ENCODE measurements at regions not wholly inside any gene's neighbourhood (a gene's known extent, or its start where the extent isn't known, plus 50 kb on each side); places are given as distances from the start of the nearest gene placed in this dataset.
A peak's percentile ranks its signal among the peaks of the same experiment; 100 is the strongest.

DNA sequence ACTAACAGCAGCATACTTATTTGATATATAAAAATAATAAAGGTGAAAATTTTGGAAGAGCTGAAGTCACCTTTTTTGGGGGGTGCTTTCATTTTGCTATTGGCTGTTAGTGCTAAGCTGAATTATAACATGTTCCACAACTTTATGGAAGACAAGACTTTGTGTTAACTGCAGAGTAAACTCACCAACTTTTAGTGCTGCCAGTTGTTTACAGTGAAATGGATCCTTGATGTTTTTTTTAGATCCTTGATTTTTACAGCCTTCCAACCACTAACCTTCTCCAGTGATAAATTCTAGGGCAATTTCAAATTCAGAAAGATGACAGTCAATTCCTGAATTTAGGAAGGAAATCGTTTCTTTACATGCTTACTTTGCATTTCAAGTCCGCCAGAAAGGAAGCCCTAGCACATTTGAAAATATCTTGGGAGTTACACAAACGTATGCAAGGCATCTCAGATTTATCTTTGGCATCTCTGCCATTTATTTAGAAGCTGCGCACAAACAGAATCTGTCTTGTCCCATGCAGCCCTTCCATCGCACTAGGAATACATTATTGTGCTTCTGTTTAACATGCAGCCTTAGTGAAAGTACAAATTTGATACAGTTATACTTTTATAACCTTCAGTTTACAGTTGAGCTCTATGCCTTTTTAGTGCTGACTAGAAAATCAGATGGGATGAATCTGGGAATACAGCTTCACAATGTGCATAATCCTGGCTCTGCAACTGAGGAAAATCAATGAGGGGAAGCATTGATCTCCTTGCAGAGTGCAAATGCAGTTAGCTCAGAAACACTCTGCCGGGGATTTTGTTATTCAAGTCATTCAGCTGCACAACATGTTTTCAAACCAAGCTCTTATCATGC, 142.4 kb upstream of the ZNF608 start:
- WGBS, result 48% methylated on average over 6 of the region's 6 CpGs
- no peaks in the 10 kb centered on the region for H3K27me3 ChIP-seq (ENCODE audit: control insufficient read depth in 4 of 4, insufficient read depth in 4 of 4, low read length in 3 of 4)
- no peak for TF ChIP-seq NR2F2 (IDR thresholded peaks at IDR 0.05)
- H3K9ac ChIP-seq (ENCODE audit: low read depth in 1 of 2, low read length in 2 of 2), result no peak overlapping the region
- no peak for DNase-seq (ENCODE audit: low spot score)
- H3K27ac ChIP-seq (ENCODE audit: low read depth in 1 of 2, low read length in 2 of 2), result peak overlapping the region; percentile 80 to 91
- peak overlapping the region in 1 of 3 donors; percentile 58 for H3K4me3 ChIP-seq (ENCODE audit: low read depth in 1 of 3, low read length in 3 of 3)
- no peaks in the 10 kb centered on the region for H3K36me3 ChIP-seq (ENCODE audit: control insufficient read depth in 4 of 4, insufficient read depth in 3 of 4, low read depth in 1 of 4, low read length in 3 of 4)
- H3K9me3 ChIP-seq (ENCODE audit: control insufficient read depth in 4 of 4, low read length in 3 of 4), result no peaks in the 10 kb centered on the region
- H3K4me1 ChIP-seq (ENCODE audit: control insufficient read depth in 4 of 4, insufficient read depth in 4 of 4, low read length in 3 of 4), result peaks cover 8 to 29% (median 9%) of the 10 kb centered on the region in 4 donors

- 82% methylated on average over 2 of the region's 2 CpGs for WGBS
- Histone ChIP-seq H3K9ac (ENCODE audit: low read depth in 1 of 2, low read length in 2 of 2) (no peak overlapping the region), H3K36me3 (ENCODE audit: control insufficient read depth in 4 of 4, insufficient read depth in 3 of 4, low read depth in 1 of 4, low read length in 3 of 4) (no peaks in the 10 kb centered on the region), H3K27me3 (ENCODE audit: control insufficient read depth in 4 of 4, insufficient read depth in 4 of 4, low read length in 3 of 4) (no peaks in the 10 kb centered on the region), H3K27ac (ENCODE audit: low read depth in 1 of 2, low read length in 2 of 2) (no peak overlapping the region), H3K9me3 (ENCODE audit: control insufficient read depth in 4 of 4, low read length in 3 of 4) (no peaks in the 10 kb centered on the region), H3K4me3 (ENCODE audit: low read depth in 1 of 3, low read length in 3 of 3) (no peak overlapping the region), H3K4me1 (ENCODE audit: control insufficient read depth in 4 of 4, insufficient read depth in 4 of 4, low read length in 3 of 4) (peaks cover 5 to 24% (median 7%) of the 10 kb centered on the region in 4 donors)
- TF ChIP-seq FOXA1 (IDR thresholded peaks at IDR 0.05), result no peak
- no peak for TF ChIP-seq HNF4A (conservative IDR thresholded peaks at IDR 0.05)
- no peak for TF ChIP-seq ATF3 (IDR thresholded peaks at IDR 0.05)
- TF ChIP-seq REST (IDR thresholded peaks at IDR 0.05), result no peak
- TF ChIP-seq EGR1 (IDR thresholded peaks at IDR 0.05; ENCODE audit: low read depth in 2 of 2), result no peak
- TF ChIP-seq NR2F2 (IDR thresholded peaks at IDR 0.05), result no peak
- no peak for TF ChIP-seq HNF4G (IDR thresholded peaks at IDR 0.05)
- no peak for TF ChIP-seq RXRA (IDR thresholded peaks at IDR 0.05)
- TF ChIP-seq, protein P1, sequence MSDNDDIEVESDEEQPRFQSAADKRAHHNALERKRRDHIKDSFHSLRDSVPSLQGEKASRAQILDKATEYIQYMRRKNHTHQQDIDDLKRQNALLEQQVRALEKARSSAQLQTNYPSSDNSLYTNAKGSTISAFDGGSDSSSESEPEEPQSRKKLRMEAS (IDR thresholded peaks at IDR 0.05), result no peak
- no peak for TF ChIP-seq ZBTB33 (IDR thresholded peaks at IDR 0.05)
- no peak for TF ChIP-seq RAD21 (IDR thresholded peaks at IDR 0.05)
- no peak for TF ChIP-seq JUND (IDR thresholded peaks at IDR 0.05)
- no peak for TF ChIP-seq TAF1 (conservative IDR thresholded peaks at IDR 0.05)
- TF ChIP-seq, protein P2, sequence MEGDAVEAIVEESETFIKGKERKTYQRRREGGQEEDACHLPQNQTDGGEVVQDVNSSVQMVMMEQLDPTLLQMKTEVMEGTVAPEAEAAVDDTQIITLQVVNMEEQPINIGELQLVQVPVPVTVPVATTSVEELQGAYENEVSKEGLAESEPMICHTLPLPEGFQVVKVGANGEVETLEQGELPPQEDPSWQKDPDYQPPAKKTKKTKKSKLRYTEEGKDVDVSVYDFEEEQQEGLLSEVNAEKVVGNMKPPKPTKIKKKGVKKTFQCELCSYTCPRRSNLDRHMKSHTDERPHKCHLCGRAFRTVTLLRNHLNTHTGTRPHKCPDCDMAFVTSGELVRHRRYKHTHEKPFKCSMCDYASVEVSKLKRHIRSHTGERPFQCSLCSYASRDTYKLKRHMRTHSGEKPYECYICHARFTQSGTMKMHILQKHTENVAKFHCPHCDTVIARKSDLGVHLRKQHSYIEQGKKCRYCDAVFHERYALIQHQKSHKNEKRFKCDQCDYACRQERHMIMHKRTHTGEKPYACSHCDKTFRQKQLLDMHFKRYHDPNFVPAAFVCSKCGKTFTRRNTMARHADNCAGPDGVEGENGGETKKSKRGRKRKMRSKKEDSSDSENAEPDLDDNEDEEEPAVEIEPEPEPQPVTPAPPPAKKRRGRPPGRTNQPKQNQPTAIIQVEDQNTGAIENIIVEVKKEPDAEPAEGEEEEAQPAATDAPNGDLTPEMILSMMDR (IDR thresholded peaks at IDR 0.05; ENCODE audit: low read depth, low read length, missing input control), result no peak
- no peak for TF ChIP-seq FOXA2 (IDR thresholded peaks at IDR 0.05)
- DNase-seq (ENCODE audit: low spot score), result no peak
Measured at GRCh38 chr5:124889486-124889825, 143.0 kb upstream of the ZNF608 start.

Data from liver (tissue), 8 donors.